ENCODE measurements at regions not wholly inside any gene's neighbourhood (a gene's known extent, or its start where the extent isn't known, plus 50 kb on each side); places are given as distances from the start of the nearest gene placed in this dataset.

DNA sequence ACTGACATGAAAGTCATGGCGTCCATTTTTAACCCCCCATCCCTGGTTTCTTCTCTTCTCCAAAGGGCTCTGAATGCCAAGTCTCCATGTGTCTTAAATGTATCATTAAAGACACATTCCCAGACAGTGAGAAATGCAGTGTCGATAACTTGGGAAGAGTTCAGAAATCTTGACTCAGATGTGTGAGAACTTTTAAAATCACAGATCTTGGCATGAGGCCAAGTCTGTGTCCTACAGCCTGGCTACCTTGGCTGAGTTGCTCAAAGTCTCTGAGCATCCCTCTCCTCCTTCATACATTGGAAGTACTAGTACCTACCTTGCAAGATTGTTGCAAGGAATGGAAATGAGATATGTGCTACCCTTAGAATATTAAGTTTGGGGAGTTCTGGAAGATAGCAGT lies 1046.5 kb upstream of the RBFOX1 start:
- TF ChIP-seq, protein P1, sequence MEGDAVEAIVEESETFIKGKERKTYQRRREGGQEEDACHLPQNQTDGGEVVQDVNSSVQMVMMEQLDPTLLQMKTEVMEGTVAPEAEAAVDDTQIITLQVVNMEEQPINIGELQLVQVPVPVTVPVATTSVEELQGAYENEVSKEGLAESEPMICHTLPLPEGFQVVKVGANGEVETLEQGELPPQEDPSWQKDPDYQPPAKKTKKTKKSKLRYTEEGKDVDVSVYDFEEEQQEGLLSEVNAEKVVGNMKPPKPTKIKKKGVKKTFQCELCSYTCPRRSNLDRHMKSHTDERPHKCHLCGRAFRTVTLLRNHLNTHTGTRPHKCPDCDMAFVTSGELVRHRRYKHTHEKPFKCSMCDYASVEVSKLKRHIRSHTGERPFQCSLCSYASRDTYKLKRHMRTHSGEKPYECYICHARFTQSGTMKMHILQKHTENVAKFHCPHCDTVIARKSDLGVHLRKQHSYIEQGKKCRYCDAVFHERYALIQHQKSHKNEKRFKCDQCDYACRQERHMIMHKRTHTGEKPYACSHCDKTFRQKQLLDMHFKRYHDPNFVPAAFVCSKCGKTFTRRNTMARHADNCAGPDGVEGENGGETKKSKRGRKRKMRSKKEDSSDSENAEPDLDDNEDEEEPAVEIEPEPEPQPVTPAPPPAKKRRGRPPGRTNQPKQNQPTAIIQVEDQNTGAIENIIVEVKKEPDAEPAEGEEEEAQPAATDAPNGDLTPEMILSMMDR (optimal IDR thresholded peaks at IDR 0.05 in 1 of 3, IDR thresholded peaks at IDR 0.05 in 1 of 3, conservative IDR thresholded peaks at IDR 0.05 in 1 of 3; ENCODE audit: extremely low read depth in 1 of 3, insufficient read depth in 2 of 3, low read length in 3 of 3), result no peak
- TF ChIP-seq EZH2 (IDR thresholded peaks at IDR 0.05; ENCODE audit: low read length), result no peak

All from keratinocyte (primary cell).